Neutrophil (primary cell): ENCODE measurements at regions not wholly inside any gene's neighbourhood (a gene's known extent, or its start where the extent isn't known, plus 50 kb on each side); places are given as distances from the start of the nearest gene placed in this dataset.

ENCODE experiments used
- H3K27ac ChIP-seq: fragments of 200-600 bp; sonication (generic); 2 replicates; pipeline ENCODE4 v1.5.1; 2016; ENCODE audit warnings: mild to moderate bottlenecking, moderate library complexity
- H3K27me3 ChIP-seq: fragments of 200-600 bp; sonication (generic); 2 replicates; pipeline ENCODE4 v1.6.0; 2016; ENCODE audit warnings: mild to moderate bottlenecking
- H3K36me3 ChIP-seq: fragments of 200-600 bp; sonication (generic); 2 replicates; pipeline ENCODE4 v1.5.1; 2017
- H3K4me1 ChIP-seq, 2 experiments: fragments of 200-600 bp in 1 of 2; sonication (generic) in 1 of 2; 1 replicate in 1 of 2; 2 replicates in 1 of 2; pipeline versions ENCODE4 v1.5.1 to v1.6.1; 2013 to 2016; ENCODE audit warnings: low read depth in 1 of 2, low read length in 1 of 2, mild to moderate bottlenecking in 1 of 2, moderate library complexity in 1 of 2; ENCODE audit not compliant: control insufficient read depth in 1 of 2, insufficient read depth in 1 of 2
- H3K4me3 ChIP-seq, 2 experiments: fragments of 200-600 bp in 1 of 2; sonication (generic) in 1 of 2; 1 replicate in 1 of 2; 2 replicates in 1 of 2; pipeline ENCODE4 v1.5.1; 2013 to 2016; ENCODE audit warnings: low read depth in 1 of 2, low read length in 1 of 2, mild to moderate bottlenecking in 1 of 2, moderate library complexity in 1 of 2
- H3K9me3 ChIP-seq: fragments of 200-600 bp; sonication (generic); 2 replicates; pipeline ENCODE4 v1.5.1; 2016
- CTCF ChIP-seq: fragments of 200-600 bp; sonication (generic); IDR thresholded peaks from 2 replicates; pipeline ENCODE4 v1.5.1; 2016; ENCODE audit warnings: antibody characterized with exemption

- no peaks in the 10 kb centered on the region for H3K27me3 ChIP-seq
- no peaks in the 10 kb centered on the region for H3K9me3 ChIP-seq
- H3K4me3 ChIP-seq = no peak overlapping the region
- no peaks in the 10 kb centered on the region for H3K4me1 ChIP-seq
- H3K27ac ChIP-seq = no peak overlapping the region
- H3K36me3 ChIP-seq = no peaks in the 10 kb centered on the region
- no peak for TF ChIP-seq CTCF
Measured at GRCh38 chr7:21064698-21065648, 278.3 kb upstream of the SP8 start.

DNA sequence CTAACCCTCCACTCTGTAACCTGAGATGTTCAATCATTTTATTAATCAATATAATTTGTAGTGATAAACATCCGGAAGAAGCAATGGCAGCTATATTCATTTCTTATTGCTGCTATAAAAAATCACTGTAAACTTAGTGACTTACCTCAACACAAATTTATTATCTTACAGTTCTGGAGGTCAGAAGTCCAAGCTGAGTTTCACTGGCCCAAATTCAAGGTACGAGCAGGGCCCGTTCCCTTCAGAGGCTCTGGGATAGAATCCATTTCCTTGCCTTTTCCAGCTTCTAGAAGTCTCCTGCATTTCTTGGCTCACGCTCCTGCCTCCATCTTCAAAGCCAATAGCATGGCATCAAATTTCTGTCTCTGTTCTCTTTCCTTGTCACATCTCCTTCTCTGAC lies 279.5 kb upstream of the SP8 start:
- H3K9me3 ChIP-seq = no peaks in the 10 kb centered on the region
- H3K4me1 ChIP-seq = no peaks in the 10 kb centered on the region
- H3K27ac ChIP-seq = no peak overlapping the region
- H3K36me3 ChIP-seq = no peaks in the 10 kb centered on the region
- no peaks in the 10 kb centered on the region for H3K27me3 ChIP-seq
- no peak overlapping the region for H3K4me3 ChIP-seq
- no peak for TF ChIP-seq CTCF

GRCh38 chr7:21067216-21067615 lies 280.5 kb upstream of the SP8 start:
- Histone ChIP-seq H3K4me1 (no peaks in the 10 kb centered on the region), H3K27ac (no peak overlapping the region), H3K9me3 (no peaks in the 10 kb centered on the region), H3K27me3 (no peaks in the 10 kb centered on the region), H3K36me3 (no peaks in the 10 kb centered on the region), H3K4me3 (no peak overlapping the region)
- TF ChIP-seq CTCF = no peak

DNA sequence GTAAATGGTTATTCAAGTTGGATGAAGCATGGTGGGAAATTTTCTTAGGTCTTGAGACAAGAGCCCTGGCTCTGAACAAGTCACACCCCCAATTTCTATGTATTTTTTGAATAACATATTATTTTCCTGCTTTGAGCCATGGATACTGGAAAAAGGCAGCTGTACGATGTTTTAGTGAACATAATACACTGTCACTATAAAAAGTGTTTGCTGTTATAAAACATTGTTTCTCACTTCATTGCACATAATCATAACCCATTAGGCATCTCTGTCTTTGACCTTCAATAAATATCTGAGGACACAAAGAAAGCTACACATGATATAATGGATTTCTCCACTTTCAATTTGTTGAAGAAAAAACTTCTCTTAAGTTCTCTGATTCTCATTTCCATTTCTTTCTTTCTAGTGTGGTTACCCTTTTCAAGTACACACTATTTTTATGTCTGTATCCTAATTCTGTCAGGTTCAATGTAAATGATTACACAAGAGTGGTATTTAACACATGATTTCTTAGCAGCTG lies 283.9 kb upstream of the SP8 start:
- TF ChIP-seq CTCF = no peak
- Histone ChIP-seq H3K9me3 (no peaks in the 10 kb centered on the region), H3K27me3 (no peaks in the 10 kb centered on the region)

DNA sequence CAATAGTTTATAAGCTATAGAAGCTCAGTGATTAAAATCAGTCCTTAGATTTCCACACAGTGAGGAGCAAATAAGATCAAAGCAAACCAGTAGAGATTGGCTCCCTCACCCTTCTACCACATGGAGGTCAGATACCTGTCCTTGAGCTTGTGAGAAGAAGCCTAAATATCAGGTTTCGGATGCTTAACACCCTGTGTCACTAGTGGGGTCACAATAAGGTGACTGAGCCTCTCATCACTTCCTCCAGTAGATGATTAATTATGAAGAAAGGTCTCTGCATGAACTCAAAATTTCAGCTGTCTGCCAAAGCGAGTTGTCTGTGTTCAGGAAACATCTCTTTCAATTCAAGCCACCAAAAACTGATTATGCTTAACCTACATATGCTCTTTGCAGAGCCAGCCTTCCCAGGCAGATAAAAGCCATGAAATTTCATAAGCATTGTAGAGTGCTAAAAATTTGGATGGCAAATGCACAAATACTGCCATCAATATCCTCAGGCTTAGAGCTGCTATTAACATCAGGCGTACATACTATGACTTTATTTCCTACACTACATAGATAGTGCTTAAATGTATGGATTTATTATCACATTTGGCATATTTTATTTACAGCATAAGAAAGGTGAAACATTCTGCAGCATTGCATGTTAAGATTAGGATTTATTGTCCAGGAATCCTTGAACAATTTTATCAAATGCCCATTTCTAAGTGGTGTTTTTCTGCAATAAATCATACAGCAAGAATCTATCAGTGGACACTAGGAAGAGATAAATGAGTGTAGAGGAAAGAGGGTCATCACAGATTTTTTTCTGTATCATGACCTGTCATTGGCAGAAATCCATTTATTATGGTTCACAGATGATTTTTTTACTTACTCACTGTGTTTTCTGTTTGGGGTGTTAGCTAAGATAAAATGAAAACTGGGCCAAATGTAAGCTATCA lies 285.1 kb upstream of the SP8 start:
- TF ChIP-seq CTCF = no peak
- Histone ChIP-seq H3K9me3 (no peaks in the 10 kb centered on the region), H3K27me3 (no peaks in the 10 kb centered on the region), H3K36me3 (no peaks in the 10 kb centered on the region), H3K27ac (no peak overlapping the region), H3K4me3 (no peak overlapping the region), H3K4me1 (no peaks in the 10 kb centered on the region)

More for the DNA sequence above, 283.9 kb upstream of the SP8 start:
- Histone ChIP-seq H3K27ac (no peak overlapping the region), H3K4me1 (no peaks in the 10 kb centered on the region), H3K4me3 (no peak overlapping the region), H3K36me3 (no peaks in the 10 kb centered on the region)
